Stimulated activated CD8-positive, alpha-beta memory T cell treated with anti-CD3 and anti-CD28 coated beads, Interleukin-2, amount 100 ng/mL, for 48 hours (primary cell): ENCODE measurements at regions not wholly inside any gene's neighbourhood (a gene's known extent, or its start where the extent isn't known, plus 50 kb on each side); places are given as distances from the start of the nearest gene placed in this dataset.

ENCODE experiments used
- DNase-seq, 2 donors: peaks; one replicate each; pipeline ENCODE4 v3.0.0-alpha.2; 2020; ENCODE audit warnings: low read depth in 2 of 2

- DNase-seq, result no peak
Observed at GRCh38 chr4:115803825-115804224, 690.4 kb upstream of the NDST4 start.

GRCh38 chr4:115790812-115791211 lies 677.4 kb upstream of the NDST4 start:
- DNase-seq, result no peak

GRCh38 chr4:115781528-115782146 lies 668.2 kb upstream of the NDST4 start:
- DNase-seq, result no peak

- DNase-seq, result no peak
Observed at GRCh38 chr4:115780835-115781234, 667.4 kb upstream of the NDST4 start.

- no peak for DNase-seq
Observed at GRCh38 chr4:115780268-115780667, 666.8 kb upstream of the NDST4 start.

GRCh38 chr4:115770046-115770543 lies 656.7 kb upstream of the NDST4 start:
- no peak for DNase-seq

- no peak for DNase-seq
Observed at GRCh38 chr4:115769396-115769795, 656.0 kb upstream of the NDST4 start.

GRCh38 chr4:115763051-115763450 lies 649.6 kb upstream of the NDST4 start:
- DNase-seq, result no peak

- no peak for DNase-seq
Observed at GRCh38 chr4:115759231-115759630, 645.8 kb upstream of the NDST4 start.

GRCh38 chr4:115749404-115749803 lies 636.0 kb upstream of the NDST4 start:
- DNase-seq, result no peak

- DNase-seq, result no peak
Observed at GRCh38 chr4:115740806-115741205, 627.4 kb upstream of the NDST4 start.

GRCh38 chr4:115729739-115730266 lies 616.4 kb upstream of the NDST4 start:
- DNase-seq, result no peak

- no peak for DNase-seq
Observed at GRCh38 chr4:115723621-115724020, 610.2 kb upstream of the NDST4 start.

- DNase-seq, result no peak
Observed at GRCh38 chr4:115720611-115721010, 607.2 kb upstream of the NDST4 start.

- no peak for DNase-seq
Observed at GRCh38 chr4:115711575-115711974, 598.2 kb upstream of the NDST4 start.

- DNase-seq, result no peak
Observed at GRCh38 chr4:115688961-115689360, 575.5 kb upstream of the NDST4 start.

GRCh38 chr4:115687052-115687755 lies 573.8 kb upstream of the NDST4 start:
- no peak for DNase-seq

- DNase-seq, result no peak
Observed at GRCh38 chr4:115678425-115678941, 565.1 kb upstream of the NDST4 start.

- DNase-seq, result no peak
Observed at GRCh38 chr4:115675719-115676118, 562.3 kb upstream of the NDST4 start.

- no peak for DNase-seq
Observed at GRCh38 chr4:115674485-115674884, 561.1 kb upstream of the NDST4 start.

GRCh38 chr4:115671581-115671980 lies 558.2 kb upstream of the NDST4 start:
- no peak for DNase-seq

- DNase-seq, result no peak
Observed at GRCh38 chr4:115670930-115671329, 557.5 kb upstream of the NDST4 start.

GRCh38 chr4:115668396-115668795 lies 555.0 kb upstream of the NDST4 start:
- DNase-seq, result no peak
